Right lobe of liver (tissue), 6 donors: ENCODE measurements at regions not wholly inside any gene's neighbourhood (a gene's known extent, or its start where the extent isn't known, plus 50 kb on each side); places are given as distances from the start of the nearest gene placed in this dataset.

ENCODE experiments used
- ATAC-seq, 4 donors: fragments of 200-7000 bp; cut with Tn5 transposase; one replicate each; pipeline ENCODE4 v1.9.1; 2020; ENCODE audit warnings: mild to moderate bottlenecking in 4 of 4, moderate library complexity in 4 of 4
- DNase-seq, 3 donors: peaks; one replicate each; pipeline ENCODE4 v3.0.0-alpha.2; 2020
- H3K27ac ChIP-seq, 3 donors: fragments of 200-600 bp; one replicate each; pipeline ENCODE4 v1.8.0; 2022
- H3K27me3 ChIP-seq, 2 donors: fragments of 200-600 bp; one replicate each; pipeline ENCODE4 v1.8.0; 2022
- H3K36me3 ChIP-seq, 4 donors: fragments of 200-600 bp; sonication (generic) in 1 of 4; one replicate each; pipeline versions ENCODE4 v1.5.1 to v1.8.0; 2017 to 2022; ENCODE audit warnings: control low read depth in 1 of 4
- H3K4me1 ChIP-seq, 4 donors: fragments of 200-600 bp; sonication (generic) in 1 of 4; one replicate each; pipeline versions ENCODE4 v1.5.1 to v1.8.0; 2017 to 2022; ENCODE audit warnings: control low read depth in 1 of 4
- H3K4me3 ChIP-seq, 3 donors: fragments of 200-600 bp; one replicate each; pipeline ENCODE4 v1.8.0; 2022
- H3K9me3 ChIP-seq, 4 donors: fragments of 200-600 bp; sonication (generic) in 1 of 4; one replicate each; pipeline versions ENCODE4 v1.5.1 to v1.8.0; 2017 to 2022; ENCODE audit warnings: control low read depth in 1 of 4
- POLR2A ChIP-seq: fragments of 450-650 bp; IDR thresholded peaks from one replicate; pipeline ENCODE4 v1.6.1; 2017; ENCODE audit warnings: antibody characterized with exemption, mild to moderate bottlenecking
- WGBS: methylation state at CpG from one replicate; pipeline ENCODE4 v1.1.6; 2018; ENCODE audit warnings: low coverage, low lambda C conversion rate; ENCODE audit not compliant: insufficient coverage; ENCODE audit errors: missing lambda C conversion rate; 5-methylcytosine and 5-hydroxymethylcytosine counted together
- intact Hi-C, 2 donors: fragments of 100-400 bp; cut with DNase I; formaldehyde crosslinking; loops; one replicate each; pipeline versions ENCODE4 v1.11.2 to v1.14.1; 2022
- TF ChIP-seq, protein P1 (sequence below), 4 donors: fragments of 200-600 bp in 3 of 4; fragments of 450-650 bp in 1 of 4; IDR thresholded peaks; one replicate each; pipeline versions ENCODE4 v1.5.1 to v1.8.0; 2016 to 2022; ENCODE audit warnings: antibody characterized with exemption in 4 of 4, mild to moderate bottlenecking in 2 of 4
- donor health status: DM: no; HTN: yes; CAD: no.
- donor health status: DM: no; HTN: no; CAD: no.
- donor health status: DM: no; HTN: no; CAD: no.
- donor health status: DM: no; HTN: yes; CAD: no.
- donor health status: DM: no; HTN: yes; CAD: no.

DNA sequence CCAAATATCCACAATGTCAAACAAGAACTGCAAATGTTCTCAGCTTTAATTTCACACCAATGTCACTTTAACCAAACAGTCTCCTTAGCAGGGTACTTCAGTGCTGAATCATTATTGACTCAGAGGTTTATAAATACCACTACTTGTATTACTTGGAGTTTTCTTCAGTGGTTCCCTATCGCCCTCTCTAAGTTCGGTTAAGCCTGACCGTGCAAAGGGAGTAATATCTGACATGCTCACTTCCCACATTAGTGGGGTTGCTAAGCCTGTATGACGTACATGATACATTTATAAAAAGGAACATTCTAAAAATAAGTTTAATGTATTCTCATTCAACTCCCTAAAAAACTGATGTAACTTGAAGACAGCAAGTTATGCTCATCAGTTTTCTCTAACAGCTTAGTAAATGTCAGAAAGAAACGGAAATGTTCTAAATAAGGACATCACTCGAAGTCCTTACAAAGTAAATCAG, 93.1 kb upstream of the ZC3H12C start:
- Histone ChIP-seq H3K9me3 (no peaks in the 10 kb centered on the region), H3K4me1 (no peaks in the 10 kb centered on the region), H3K27me3 (no peaks in the 10 kb centered on the region), H3K36me3 (no peaks in the 10 kb centered on the region), H3K4me3 (no peak overlapping the region), H3K27ac (no peak overlapping the region)
- DNase-seq (no peak), ATAC-seq (peak in 3 of 4 donors; percentile 40 to 71 (median 55))
- WGBS = 53% methylated on average over 6 of the region's 6 CpGs
- intact Hi-C loops = no loop called here
- TF ChIP-seq, protein P1, sequence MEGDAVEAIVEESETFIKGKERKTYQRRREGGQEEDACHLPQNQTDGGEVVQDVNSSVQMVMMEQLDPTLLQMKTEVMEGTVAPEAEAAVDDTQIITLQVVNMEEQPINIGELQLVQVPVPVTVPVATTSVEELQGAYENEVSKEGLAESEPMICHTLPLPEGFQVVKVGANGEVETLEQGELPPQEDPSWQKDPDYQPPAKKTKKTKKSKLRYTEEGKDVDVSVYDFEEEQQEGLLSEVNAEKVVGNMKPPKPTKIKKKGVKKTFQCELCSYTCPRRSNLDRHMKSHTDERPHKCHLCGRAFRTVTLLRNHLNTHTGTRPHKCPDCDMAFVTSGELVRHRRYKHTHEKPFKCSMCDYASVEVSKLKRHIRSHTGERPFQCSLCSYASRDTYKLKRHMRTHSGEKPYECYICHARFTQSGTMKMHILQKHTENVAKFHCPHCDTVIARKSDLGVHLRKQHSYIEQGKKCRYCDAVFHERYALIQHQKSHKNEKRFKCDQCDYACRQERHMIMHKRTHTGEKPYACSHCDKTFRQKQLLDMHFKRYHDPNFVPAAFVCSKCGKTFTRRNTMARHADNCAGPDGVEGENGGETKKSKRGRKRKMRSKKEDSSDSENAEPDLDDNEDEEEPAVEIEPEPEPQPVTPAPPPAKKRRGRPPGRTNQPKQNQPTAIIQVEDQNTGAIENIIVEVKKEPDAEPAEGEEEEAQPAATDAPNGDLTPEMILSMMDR (IDR thresholded peaks at IDR 0.05) = no peak
- TF ChIP-seq POLR2A = no peak

DNA sequence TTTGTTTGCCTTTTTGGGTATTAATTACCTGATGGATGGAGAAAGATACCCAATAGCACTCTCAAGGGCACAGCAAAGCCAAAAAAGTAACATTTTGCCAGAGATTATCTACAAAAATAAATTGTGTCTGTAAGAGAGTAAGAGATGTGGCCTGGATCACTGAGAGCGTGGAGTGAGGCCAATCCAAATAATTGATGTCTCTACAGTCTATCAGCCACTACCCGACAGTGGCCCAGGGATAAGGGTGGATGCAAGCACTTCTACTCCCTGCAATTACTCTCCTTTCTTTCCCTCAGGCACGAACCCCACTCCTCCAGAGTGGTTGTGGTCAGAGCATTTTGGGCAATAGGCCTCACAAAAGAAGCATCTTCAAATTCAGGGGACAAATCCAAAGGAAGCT, 92.3 kb upstream of the ZC3H12C start:
- Histone ChIP-seq H3K27ac (no peak overlapping the region), H3K9me3 (no peaks in the 10 kb centered on the region), H3K4me1 (no peaks in the 10 kb centered on the region), H3K36me3 (no peaks in the 10 kb centered on the region), H3K4me3 (no peak overlapping the region), H3K27me3 (no peaks in the 10 kb centered on the region)
- 34% methylated on average over 3 of the region's 3 CpGs for WGBS
- ATAC-seq (peak in 1 of 4 donors; percentile 22), DNase-seq (no peak)
- intact Hi-C loops = no loop called here
- no peak for TF ChIP-seq POLR2A
- TF ChIP-seq, protein P1 (IDR thresholded peaks at IDR 0.05) = no peak

DNA sequence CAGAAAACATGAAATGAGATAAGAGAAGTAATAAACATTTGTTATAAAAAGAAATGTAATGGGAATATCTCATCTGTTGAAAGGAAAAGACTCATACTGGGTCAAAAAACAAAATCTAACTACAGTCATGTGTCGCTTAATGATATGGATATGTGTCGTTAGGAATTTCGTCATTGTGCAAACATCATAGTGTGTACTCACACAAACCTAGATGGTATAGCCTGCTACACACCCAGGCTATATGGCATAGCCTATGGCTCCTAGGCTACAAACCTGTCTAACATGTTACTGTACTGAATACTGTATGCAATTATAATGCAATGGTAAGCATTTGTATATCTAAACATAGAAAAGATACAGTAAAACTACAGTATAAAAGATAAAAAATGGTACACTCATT, 89.8 kb upstream of the ZC3H12C start:
- TF ChIP-seq, protein P1 (IDR thresholded peaks at IDR 0.05) = no peak
- TF ChIP-seq POLR2A = no peak
- no peak overlapping the region for H3K4me3 ChIP-seq
- H3K9me3 ChIP-seq = no peaks in the 10 kb centered on the region
- no peaks in the 10 kb centered on the region for H3K27me3 ChIP-seq
- no peak overlapping the region for H3K27ac ChIP-seq
- H3K4me1 ChIP-seq = no peaks in the 10 kb centered on the region
- ATAC-seq (no peak), DNase-seq (no peak)
- intact Hi-C loops = no loop called here
- no peaks in the 10 kb centered on the region for H3K36me3 ChIP-seq
- WGBS = 68% methylated on average over 3 of the region's 3 CpGs

DNA sequence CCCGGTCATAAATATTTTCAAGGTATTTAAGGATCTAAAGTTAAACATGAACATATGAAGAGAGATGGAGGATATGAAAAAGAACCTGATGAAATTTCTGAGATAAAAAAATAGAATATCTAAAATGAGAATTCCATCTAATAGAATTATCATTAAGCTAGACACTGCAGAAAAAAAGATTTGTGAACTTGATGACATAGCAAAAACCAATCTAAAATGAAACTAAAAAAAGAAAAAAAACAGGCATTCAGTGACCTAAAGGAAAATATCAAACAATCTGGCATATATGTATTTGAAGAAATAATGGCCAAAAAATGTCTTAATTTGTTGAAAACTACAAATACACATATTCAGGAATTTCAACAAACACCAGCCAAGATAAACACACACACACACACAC, 81.6 kb upstream of the ZC3H12C start:
- intact Hi-C loops = no loop called here
- DNase-seq = no peak
- no peak overlapping the region for H3K27ac ChIP-seq
- ATAC-seq = no peak
- no peak overlapping the region for H3K4me3 ChIP-seq
- no peaks in the 10 kb centered on the region for H3K36me3 ChIP-seq
- H3K9me3 ChIP-seq = no peaks in the 10 kb centered on the region
- 88% methylated on average over 1 of the region's 1 CpG for WGBS
- no peaks in the 10 kb centered on the region for H3K27me3 ChIP-seq
- TF ChIP-seq, protein P1 (IDR thresholded peaks at IDR 0.05) = no peak
- no peak for TF ChIP-seq POLR2A
- no peaks in the 10 kb centered on the region for H3K4me1 ChIP-seq

DNA sequence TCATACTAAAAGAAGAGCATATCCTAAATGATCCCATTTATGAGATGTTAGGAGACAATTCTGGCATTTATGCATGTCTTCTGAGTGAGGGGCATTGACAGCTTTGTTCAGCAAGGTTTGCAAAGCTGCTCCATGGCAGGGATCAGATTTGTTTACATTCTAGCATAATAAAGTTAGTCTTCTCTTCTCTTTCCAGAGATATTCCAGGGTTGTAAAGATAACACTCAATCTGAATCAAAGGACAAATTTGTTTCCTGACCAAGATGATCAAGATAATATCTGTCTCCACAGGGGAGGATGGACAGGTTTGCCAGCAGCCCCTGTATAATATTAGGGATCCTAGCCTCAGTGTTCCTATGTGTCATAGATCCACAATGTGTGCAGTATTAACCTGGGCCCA, 77.5 kb upstream of the ZC3H12C start:
- no peaks in the 10 kb centered on the region for H3K9me3 ChIP-seq
- TF ChIP-seq, protein P1 (IDR thresholded peaks at IDR 0.05) = no peak
- no peak for TF ChIP-seq POLR2A
- H3K36me3 ChIP-seq = no peaks in the 10 kb centered on the region
- ATAC-seq (no peak), DNase-seq (no peak)
- H3K27ac ChIP-seq = no peak overlapping the region
- no peaks in the 10 kb centered on the region for H3K4me1 ChIP-seq
- intact Hi-C loops = no loop called here
- no peaks in the 10 kb centered on the region for H3K27me3 ChIP-seq
- H3K4me3 ChIP-seq = no peak overlapping the region
